DOHH2 (cell line): ENCODE measurements at regions not wholly inside any gene's neighbourhood (a gene's known extent, or its start where the extent isn't known, plus 50 kb on each side); places are given as distances from the start of the nearest gene placed in this dataset.

Source experiments
- CTCF ChIP-seq: fragments of 200-600 bp; sonication (generic); IDR thresholded peaks from one replicate; pipeline ENCODE4 v1.5.1; 2014; ENCODE audit warnings: antibody characterized with exemption, mild to moderate bottlenecking, low read depth, low read length; ENCODE audit not compliant: poor library complexity, severe bottlenecking
- EZH2phosphoT487 ChIP-seq: fragments of 200-600 bp; sonication (generic); IDR thresholded peaks from 2 replicates; pipeline ENCODE4 v1.6.1; 2017; ENCODE audit warnings: borderline replicate concordance, mild to moderate bottlenecking, antibody characterized with exemption, low read length, moderate library complexity, mixed read lengths

GRCh38 chr12:115010324-115010995, 326.5 kb upstream of the TBX3 start:
- TF ChIP-seq EZH2phosphoT487 (no peak), CTCF (no peak)
